Kasumi-1 (cell line): ENCODE measurements at regions not wholly inside any gene's neighbourhood (a gene's known extent, or its start where the extent isn't known, plus 50 kb on each side); places are given as distances from the start of the nearest gene placed in this dataset.
"Not testable (repeated sequence)": the region's sequence is repeated elsewhere in the genome, so short reads cannot be mapped to it uniquely, and the experiment has no call there.

Source experiments
- DNase-seq, 2 experiments: peaks; one replicate each; lab custom pipeline; 2025; lab: John Stamatoyannopoulos, UW

- DNase-seq = no peak
Measured at GRCh38 chr2:8370258-8370802, 311.5 kb upstream of the ID2 start.

GRCh38 chr2:8371653-8372052 is 310.2 kb upstream of the ID2 start:
- DNase-seq = no peak

GRCh38 chr2:8374782-8375181 is 307.1 kb upstream of the ID2 start:
- no peak for DNase-seq

GRCh38 chr2:8376603-8377410 is 305.0 kb upstream of the ID2 start:
- no peak for DNase-seq

GRCh38 chr2:8378016-8378810 is 303.6 kb upstream of the ID2 start:
- DNase-seq = no peak

- no peak for DNase-seq
Measured at GRCh38 chr2:8379128-8379527, 302.7 kb upstream of the ID2 start.

- no peak for DNase-seq
Measured at GRCh38 chr2:8379549-8379948, 302.3 kb upstream of the ID2 start.

- DNase-seq = peak; percentile 93
Measured at GRCh38 chr2:8380026-8380425, 301.8 kb upstream of the ID2 start.

GRCh38 chr2:8380566-8380965 is 301.3 kb upstream of the ID2 start:
- DNase-seq = peak; percentile 61 to 78

- DNase-seq = no peak
Measured at GRCh38 chr2:8382485-8382884, 299.4 kb upstream of the ID2 start.

GRCh38 chr2:8386748-8387147 is 295.1 kb upstream of the ID2 start:
- not testable (repeated sequence) for DNase-seq

- DNase-seq = no peak
Measured at GRCh38 chr2:8388781-8389180, 293.1 kb upstream of the ID2 start.

- DNase-seq = peak; percentile 10 to 13
Measured at GRCh38 chr2:8389431-8390108, 292.3 kb upstream of the ID2 start.

- no peak for DNase-seq
Measured at GRCh38 chr2:8391126-8391525, 290.7 kb upstream of the ID2 start.

GRCh38 chr2:8391584-8391983 is 290.3 kb upstream of the ID2 start:
- DNase-seq = no peak

GRCh38 chr2:8392098-8392866 is 289.6 kb upstream of the ID2 start:
- DNase-seq = no peak

GRCh38 chr2:8393506-8393905 is 288.4 kb upstream of the ID2 start:
- DNase-seq = no peak

- DNase-seq = peak; percentile 14 to 35
Measured at GRCh38 chr2:8394131-8394530, 287.7 kb upstream of the ID2 start.

- no peak for DNase-seq
Measured at GRCh38 chr2:8394569-8395359, 287.1 kb upstream of the ID2 start.

GRCh38 chr2:8395718-8396117 is 286.1 kb upstream of the ID2 start:
- DNase-seq = no peak
